Prostate gland (tissue), 2 donors: ENCODE measurements at regions not wholly inside any gene's neighbourhood (a gene's known extent, or its start where the extent isn't known, plus 50 kb on each side); places are given as distances from the start of the nearest gene placed in this dataset.

Source experiments
- DNase-seq: peaks from one replicate; pipeline ENCODE4 v3.0.0-alpha.2; 2019; ENCODE audit warnings: low spot score
- H3K27ac ChIP-seq, 2 donors: fragments of 200-600 bp; sonication (generic); 2 replicates each; pipeline ENCODE4 v1.5.1; 2017 to 2019
- H3K27me3 ChIP-seq: fragments of 200-600 bp; sonication (generic); replicated peaks from 2 replicates; pipeline ENCODE4 v1.5.1; 2019; ENCODE audit not compliant: insufficient read depth
- H3K36me3 ChIP-seq, 2 donors: fragments of 200-600 bp; sonication (generic); 1 replicate in 1 of 2; 2 replicates in 1 of 2; pipeline versions ENCODE4 v1.5.1 to v1.8.1; 2017 to 2019
- H3K4me1 ChIP-seq: fragments of 200-600 bp; sonication (generic); replicated peaks from 2 replicates; pipeline ENCODE4 v1.5.1; 2019
- H3K4me3 ChIP-seq, 2 donors: fragments of 200-600 bp; sonication (generic); 2 replicates each; pipeline ENCODE4 v1.5.1; 2017 to 2019
- H3K9me3 ChIP-seq: fragments of 200-600 bp; sonication (generic); 2 replicates; pipeline ENCODE4 v1.5.1; 2017
- CTCF ChIP-seq, 4 experiments: fragments of 200-600 bp in 2 of 4; fragments of 450-650 bp in 2 of 4; sonication (generic) in 2 of 4; IDR thresholded peaks; 1 replicate in 3 of 4; 2 replicates in 1 of 4; pipeline ENCODE4 v1.5.1; 2016 to 2019; ENCODE audit warnings: antibody characterized with exemption in 4 of 4, mild to moderate bottlenecking in 2 of 4, moderate library complexity in 2 of 4
- POLR2A ChIP-seq: fragments of 450-650 bp; IDR thresholded peaks from one replicate; pipeline ENCODE4 v1.6.1; 2016; ENCODE audit warnings: antibody characterized with exemption, mild to moderate bottlenecking
- POLR2AphosphoS5 ChIP-seq: sonication (generic); formaldehyde crosslinking; IDR thresholded peaks from one replicate; pipeline ENCODE4 v1.6.1; 2017; ENCODE audit warnings: antibody characterized with exemption
- WGBS: methylation state at CpG from one replicate; pipeline ENCODE4 v1.1.5; 2018; 5-methylcytosine and 5-hydroxymethylcytosine counted together
- intact Hi-C: fragments of 100-400 bp; cut with DNase I; formaldehyde crosslinking; loops from one replicate; pipeline ENCODE4 v1.14.2; 2022

- intact Hi-C loops = no loop called here
- DNase-seq = no peak
- H3K27ac ChIP-seq = no peak overlapping the region
- no peaks in the 10 kb centered on the region for H3K4me1 ChIP-seq
- WGBS = 97% methylated on average over 2 of the region's 2 CpGs
- no peaks in the 10 kb centered on the region for H3K27me3 ChIP-seq
- no peak overlapping the region for H3K4me3 ChIP-seq
- no peak for TF ChIP-seq POLR2A
- TF ChIP-seq POLR2AphosphoS5 = no peak
- no peaks in the 10 kb centered on the region for H3K36me3 ChIP-seq
- no peaks in the 10 kb centered on the region for H3K9me3 ChIP-seq
These were observed 108.4 kb upstream of the TUSC7 start for GRCh38 chr3:116601206-116601605.

DNA sequence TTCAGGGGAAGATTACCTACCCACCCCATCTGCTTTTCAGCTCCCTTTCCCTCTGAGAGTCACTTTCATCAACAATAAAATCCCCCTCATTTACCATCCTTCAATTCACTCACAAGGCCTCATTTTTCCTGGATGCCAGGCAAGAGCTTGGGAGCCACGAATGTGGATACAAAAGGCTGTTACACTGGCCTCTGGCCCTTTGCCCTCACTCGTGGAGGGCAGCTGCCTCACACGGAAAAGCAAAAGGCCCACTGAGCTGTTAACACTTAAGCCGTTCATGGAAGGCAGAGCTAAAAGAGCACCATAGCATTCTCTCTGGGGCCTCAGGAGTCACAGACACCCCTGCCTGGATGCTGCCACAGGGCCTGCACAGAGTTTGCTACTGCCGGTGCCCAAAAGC, 102.4 kb upstream of the TUSC7 start:
- TF ChIP-seq POLR2AphosphoS5 = no peak
- no peak for TF ChIP-seq POLR2A
- no peak for TF ChIP-seq CTCF (IDR thresholded peaks at IDR 0.05)
- Histone ChIP-seq H3K4me1 (no peaks in the 10 kb centered on the region), H3K27me3 (no peaks in the 10 kb centered on the region), H3K27ac (no peak overlapping the region), H3K36me3 (no peaks in the 10 kb centered on the region), H3K9me3 (no peaks in the 10 kb centered on the region), H3K4me3 (no peak overlapping the region)
- no peak for DNase-seq
- intact Hi-C loops = no loop called here
- 87% methylated on average over 5 of the region's 5 CpGs for WGBS

DNA sequence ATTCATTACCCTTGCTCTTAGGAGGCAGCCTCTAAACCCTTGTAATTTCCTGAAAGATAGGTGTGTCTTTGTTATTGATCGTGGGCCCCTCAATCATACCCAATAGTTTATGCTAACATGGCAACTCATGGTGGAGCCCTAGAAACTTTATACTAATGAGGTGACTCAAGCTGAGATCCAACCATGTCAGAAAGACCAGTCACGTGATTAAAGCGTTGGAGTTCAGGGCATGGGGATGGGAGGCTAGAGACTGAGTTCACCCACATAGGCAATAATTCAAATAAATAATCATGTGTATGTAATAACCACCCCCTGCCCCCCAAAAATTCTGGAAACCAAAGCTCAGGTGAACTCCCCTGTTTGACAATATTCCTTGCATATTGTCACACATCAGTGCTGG, 99.5 kb upstream of the TUSC7 start:
- 94% methylated on average over 3 of the region's 3 CpGs for WGBS
- H3K27ac ChIP-seq = no peak overlapping the region
- H3K4me1 ChIP-seq = no peaks in the 10 kb centered on the region
- H3K4me3 ChIP-seq = no peak overlapping the region
- TF ChIP-seq POLR2AphosphoS5 (no peak), CTCF (IDR thresholded peaks at IDR 0.05) (no peak), POLR2A (no peak)
- DNase-seq = no peak
- H3K36me3 ChIP-seq = no peaks in the 10 kb centered on the region
- intact Hi-C loops = no loop called here
- H3K9me3 ChIP-seq = no peaks in the 10 kb centered on the region
- no peaks in the 10 kb centered on the region for H3K27me3 ChIP-seq

GRCh38 chr3:116614795-116615362, 94.7 kb upstream of the TUSC7 start:
- no peak for DNase-seq
- TF ChIP-seq CTCF (IDR thresholded peaks at IDR 0.05) = peak in 1 of 4 experiments; percentile 27
- no peak for TF ChIP-seq POLR2A
- no peak for TF ChIP-seq POLR2AphosphoS5
- intact Hi-C loops = no loop called here
- Histone ChIP-seq H3K27me3 (no peaks in the 10 kb centered on the region), H3K4me1 (no peaks in the 10 kb centered on the region), H3K27ac (no peak overlapping the region), H3K4me3 (no peak overlapping the region), H3K9me3 (no peaks in the 10 kb centered on the region), H3K36me3 (no peaks in the 10 kb centered on the region)
- 47% methylated on average over 4 of the region's 4 CpGs for WGBS

GRCh38 chr3:116618138-116618537, 91.4 kb upstream of the TUSC7 start:
- intact Hi-C loops = no loop called here
- WGBS = 67% methylated on average over 2 of the region's 2 CpGs

More at GRCh38 chr3:116618138-116618537, 91.4 kb upstream of the TUSC7 start:
- TF ChIP-seq POLR2AphosphoS5 = no peak
- no peak for TF ChIP-seq CTCF (IDR thresholded peaks at IDR 0.05)
- TF ChIP-seq POLR2A = no peak
- H3K4me1 ChIP-seq = no peaks in the 10 kb centered on the region
- no peaks in the 10 kb centered on the region for H3K36me3 ChIP-seq
- DNase-seq = no peak
- no peaks in the 10 kb centered on the region for H3K27me3 ChIP-seq
- H3K27ac ChIP-seq = no peak overlapping the region
- H3K9me3 ChIP-seq = no peaks in the 10 kb centered on the region
- no peak overlapping the region for H3K4me3 ChIP-seq
